DND-41 (cell line): ENCODE measurements at regions not wholly inside any gene's neighbourhood (a gene's known extent, or its start where the extent isn't known, plus 50 kb on each side); places are given as distances from the start of the nearest gene placed in this dataset.
"Not testable (repeated sequence)": the region's sequence is repeated elsewhere in the genome, so short reads cannot be mapped to it uniquely, and the experiment has no call there.

Source experiments
- ATAC-seq: fragments of 200-7000 bp; cut with Tn5 transposase; 3 replicates; pipeline ENCODE4 v1.9.1; 2021; ENCODE audit warnings: low read depth; ENCODE audit not compliant: insufficient read depth
- DNase-seq: peaks from one replicate; pipeline ENCODE4 v3.0.0-alpha.2; 2020
- H2AFZ ChIP-seq: 2 replicates; pipeline ENCODE4 v1.6.0; 2012; ENCODE audit warnings: low read depth, low read length
- H3K27ac ChIP-seq: 2 replicates; pipeline ENCODE4 v1.5.1; 2012; ENCODE audit warnings: low read length, inconsistent platforms
- H3K27me3 ChIP-seq: fragments of 200-600 bp; sonication (generic); 2 replicates; pipeline ENCODE4 v1.6.0; 2012; ENCODE audit warnings: low read length, mild to moderate bottlenecking, inconsistent platforms; ENCODE audit not compliant: insufficient read depth, poor library complexity
- H3K36me3 ChIP-seq: 2 replicates; pipeline ENCODE4 v1.5.1; 2012; ENCODE audit warnings: low read length, inconsistent platforms; ENCODE audit not compliant: insufficient read depth
- H3K4me1 ChIP-seq: 2 replicates; pipeline ENCODE4 v1.5.1; 2012; ENCODE audit warnings: mild to moderate bottlenecking, low read length; ENCODE audit not compliant: insufficient read depth
- H3K4me2 ChIP-seq: 2 replicates; pipeline ENCODE4 v1.6.0; 2012; ENCODE audit warnings: mild to moderate bottlenecking, moderate library complexity, low read length, inconsistent platforms; ENCODE audit not compliant: insufficient read depth
- H3K4me3 ChIP-seq, 2 experiments: fragments of 200-600 bp in 1 of 2; shearing (Covaris generic) in 1 of 2; 2 replicates each; pipeline ENCODE4 v1.5.1; 2012 to 2016; ENCODE audit warnings: inconsistent platforms in 2 of 2, low read length in 2 of 2, mild to moderate bottlenecking in 2 of 2, low read depth in 1 of 2, moderate library complexity in 1 of 2
- H3K79me2 ChIP-seq: 2 replicates; pipeline ENCODE4 v1.6.0; 2012; ENCODE audit warnings: low read length, inconsistent platforms; ENCODE audit not compliant: insufficient read depth
- H3K9ac ChIP-seq: 2 replicates; pipeline ENCODE4 v1.6.0; 2012; ENCODE audit warnings: low read depth, mild to moderate bottlenecking, inconsistent platforms, low read length, moderate library complexity
- H3K9me3 ChIP-seq: 2 replicates; pipeline ENCODE4 v1.5.1; 2012; ENCODE audit warnings: low read length, moderate library complexity, mild to moderate bottlenecking, inconsistent platforms; ENCODE audit not compliant: insufficient read depth, severe bottlenecking
- H4K20me1 ChIP-seq: 2 replicates; pipeline ENCODE4 v1.6.0; 2012; ENCODE audit warnings: low read length; ENCODE audit not compliant: insufficient read depth
- EZH2 ChIP-seq: IDR thresholded peaks from 3 replicates; pipeline ENCODE4 v1.6.1; 2012; ENCODE audit warnings: borderline replicate concordance, low read depth, mild to moderate bottlenecking, moderate library complexity, low read length, inconsistent platforms; ENCODE audit not compliant: severe bottlenecking
- TF ChIP-seq, protein P1 (sequence below): IDR thresholded peaks from 2 replicates; pipeline ENCODE4 v1.5.1; 2012; ENCODE audit warnings: borderline replicate concordance, low read length, moderate library complexity, mild to moderate bottlenecking; ENCODE audit not compliant: poor library complexity, severe bottlenecking; ENCODE audit errors: extremely low read depth

DNA sequence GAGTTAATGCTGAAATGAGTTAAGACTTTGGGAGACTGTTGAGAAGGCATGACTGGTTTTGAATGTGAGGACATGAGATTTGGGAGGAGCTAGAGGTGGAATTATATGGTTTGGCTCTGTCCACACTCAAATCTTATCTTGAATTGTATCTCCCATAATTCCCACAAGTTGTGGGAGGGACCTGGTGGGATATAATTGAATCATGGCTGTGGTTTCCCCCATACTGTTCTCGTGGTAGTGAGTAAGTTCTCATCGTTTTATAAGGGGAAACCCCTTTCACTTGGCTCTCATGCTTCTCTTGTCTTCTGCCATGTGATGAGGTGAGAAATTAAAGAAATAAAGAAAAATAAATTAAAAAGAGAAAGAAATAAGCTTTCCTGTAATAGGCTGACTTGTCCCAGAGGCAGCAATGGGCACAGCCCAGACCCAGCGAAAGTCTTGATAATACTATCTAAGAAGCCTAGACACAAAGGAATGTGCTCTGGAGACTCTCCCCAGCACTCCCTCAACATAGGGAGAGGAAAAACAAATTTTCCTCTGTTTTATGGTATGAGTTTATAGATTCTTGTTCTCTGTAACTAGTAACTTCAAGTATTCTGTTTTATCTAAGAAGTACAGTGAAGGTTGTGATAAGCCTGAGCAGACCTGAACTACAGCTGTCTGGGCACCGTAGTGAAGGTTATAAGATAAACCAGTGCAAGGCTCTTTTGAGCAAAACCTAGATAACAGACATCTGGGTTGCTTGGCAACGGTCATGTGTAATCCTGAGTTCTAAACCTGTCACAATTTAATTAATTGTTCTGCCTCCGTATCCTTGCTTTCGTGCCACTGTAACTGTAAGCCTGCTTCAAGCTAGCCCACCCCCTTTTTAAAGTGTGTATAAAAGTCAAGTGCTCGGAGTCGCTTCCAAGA, 88.9 kb upstream of the ECI2 start:
- Histone ChIP-seq H3K4me2 (no peak overlapping the region), H3K79me2 (no peaks in the 10 kb centered on the region), H4K20me1 (no peaks in the 10 kb centered on the region), H2AFZ (no peak overlapping the region), H3K9ac (no peak overlapping the region), H3K36me3 (no peaks in the 10 kb centered on the region), H3K27me3 (no peaks in the 10 kb centered on the region), H3K4me1 (no peaks in the 10 kb centered on the region), H3K27ac (no peak overlapping the region), H3K4me3 (no peak overlapping the region), H3K9me3 (no peaks in the 10 kb centered on the region)
- DNase-seq, result no peak
- no peak for ATAC-seq
- TF ChIP-seq EZH2, result no peak
- TF ChIP-seq, protein P1, sequence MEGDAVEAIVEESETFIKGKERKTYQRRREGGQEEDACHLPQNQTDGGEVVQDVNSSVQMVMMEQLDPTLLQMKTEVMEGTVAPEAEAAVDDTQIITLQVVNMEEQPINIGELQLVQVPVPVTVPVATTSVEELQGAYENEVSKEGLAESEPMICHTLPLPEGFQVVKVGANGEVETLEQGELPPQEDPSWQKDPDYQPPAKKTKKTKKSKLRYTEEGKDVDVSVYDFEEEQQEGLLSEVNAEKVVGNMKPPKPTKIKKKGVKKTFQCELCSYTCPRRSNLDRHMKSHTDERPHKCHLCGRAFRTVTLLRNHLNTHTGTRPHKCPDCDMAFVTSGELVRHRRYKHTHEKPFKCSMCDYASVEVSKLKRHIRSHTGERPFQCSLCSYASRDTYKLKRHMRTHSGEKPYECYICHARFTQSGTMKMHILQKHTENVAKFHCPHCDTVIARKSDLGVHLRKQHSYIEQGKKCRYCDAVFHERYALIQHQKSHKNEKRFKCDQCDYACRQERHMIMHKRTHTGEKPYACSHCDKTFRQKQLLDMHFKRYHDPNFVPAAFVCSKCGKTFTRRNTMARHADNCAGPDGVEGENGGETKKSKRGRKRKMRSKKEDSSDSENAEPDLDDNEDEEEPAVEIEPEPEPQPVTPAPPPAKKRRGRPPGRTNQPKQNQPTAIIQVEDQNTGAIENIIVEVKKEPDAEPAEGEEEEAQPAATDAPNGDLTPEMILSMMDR, result no peak

DNA sequence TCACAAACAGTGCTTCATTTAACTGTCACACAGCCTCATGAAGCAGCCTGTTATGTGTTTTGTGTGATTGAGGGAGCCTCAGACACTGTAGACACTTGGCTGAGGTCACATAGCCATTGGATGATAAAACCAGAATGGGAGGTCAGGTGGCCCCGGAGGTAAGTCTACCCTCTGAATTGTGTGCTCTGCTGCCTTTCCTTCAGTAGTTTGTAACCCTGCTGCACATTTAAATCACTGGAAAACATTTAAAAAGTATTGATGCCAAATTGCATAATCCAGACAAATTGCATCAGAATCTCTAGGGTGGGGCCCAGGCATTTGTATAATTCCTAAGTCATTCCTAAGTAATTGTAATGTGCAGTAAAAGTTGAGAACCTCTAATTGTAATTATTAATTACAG, 85.2 kb upstream of the ECI2 start:
- H3K9me3 ChIP-seq, result no peaks in the 10 kb centered on the region
- H3K27me3 ChIP-seq, result no peaks in the 10 kb centered on the region
- no peaks in the 10 kb centered on the region for H3K4me1 ChIP-seq
- DNase-seq (no peak), ATAC-seq (no peak)
- H2AFZ ChIP-seq, result no peak overlapping the region
- no peaks in the 10 kb centered on the region for H4K20me1 ChIP-seq
- no peak overlapping the region for H3K4me2 ChIP-seq
- H3K36me3 ChIP-seq, result no peaks in the 10 kb centered on the region
- no peak overlapping the region for H3K9ac ChIP-seq
- H3K27ac ChIP-seq, result no peak overlapping the region
- no peak overlapping the region for H3K4me3 ChIP-seq
- no peaks in the 10 kb centered on the region for H3K79me2 ChIP-seq
- TF ChIP-seq EZH2, result no peak
- TF ChIP-seq, protein P1, result no peak

DNA sequence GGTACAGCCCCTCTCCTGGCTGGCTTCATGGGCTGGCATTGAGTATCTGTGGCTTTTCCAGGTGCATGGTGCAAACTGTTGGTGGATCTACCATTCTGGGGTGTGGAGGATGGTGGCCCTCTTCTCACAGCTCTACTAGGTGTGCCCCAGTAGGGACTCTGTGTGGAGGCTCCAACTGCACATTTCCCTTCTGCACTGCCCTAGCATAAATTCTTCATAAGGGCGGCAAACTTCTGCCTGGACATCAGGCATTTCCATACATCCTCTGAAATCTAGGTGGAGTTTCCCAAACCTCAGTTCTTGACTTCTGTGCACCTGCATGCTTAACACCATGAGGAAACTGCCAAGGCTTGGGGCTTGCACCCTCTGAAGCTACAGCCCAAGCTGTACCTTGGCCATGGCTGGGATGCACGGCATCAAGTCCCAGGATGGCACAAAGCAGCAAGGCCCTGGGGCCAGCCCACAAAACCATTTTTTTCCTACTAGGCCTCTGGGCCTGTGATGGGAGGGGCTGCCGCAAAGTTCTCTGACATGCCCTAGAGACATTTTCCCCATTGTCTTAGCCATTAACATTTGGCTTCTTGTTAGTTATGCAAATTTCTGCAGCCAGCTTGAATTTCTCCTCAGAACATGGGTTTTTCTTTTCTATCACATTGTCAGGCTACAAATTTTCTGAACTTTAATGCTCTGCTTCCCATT, 83.4 kb upstream of the ECI2 start:
- H4K20me1 ChIP-seq, DNase-seq, H3K9me3 ChIP-seq, H3K79me2 ChIP-seq, H3K4me1 ChIP-seq, H3K9ac ChIP-seq, ATAC-seq, H2AFZ ChIP-seq, H3K27ac ChIP-seq, H3K4me3 ChIP-seq, H3K36me3 ChIP-seq, H3K4me2 ChIP-seq, H3K27me3 ChIP-seq: not testable (repeated sequence)

DNA sequence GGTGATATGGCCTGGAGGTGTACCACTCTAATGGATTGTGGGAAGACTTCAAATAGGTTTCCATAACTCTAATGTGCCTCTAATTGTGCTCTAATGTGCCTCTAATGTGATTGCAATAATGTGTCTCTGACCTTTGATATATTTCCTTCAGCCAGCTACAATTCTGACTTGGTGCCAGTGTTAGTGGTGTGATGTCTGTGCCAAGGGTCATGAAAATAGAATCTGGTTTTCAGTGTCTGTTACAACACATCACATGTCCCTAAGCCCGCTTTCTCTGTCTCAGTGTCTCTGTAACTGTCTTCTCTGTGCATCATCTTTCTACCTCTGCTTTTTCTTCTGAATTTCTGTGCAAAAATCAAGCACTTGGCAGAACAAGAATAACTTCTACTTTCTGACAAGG, 77.2 kb upstream of the ECI2 start:
- no peaks in the 10 kb centered on the region for H4K20me1 ChIP-seq

More for the DNA sequence above, 77.2 kb upstream of the ECI2 start:
- H3K27me3 ChIP-seq, result no peaks in the 10 kb centered on the region
- no peak overlapping the region for H3K4me3 ChIP-seq
- no peaks in the 10 kb centered on the region for H3K4me1 ChIP-seq
- DNase-seq (no peak), ATAC-seq (no peak)
- H3K9me3 ChIP-seq, result peaks cover 10% of the 10 kb centered on the region
- H3K9ac ChIP-seq, result no peak overlapping the region
- H3K36me3 ChIP-seq, result no peaks in the 10 kb centered on the region
- H3K27ac ChIP-seq, result no peak overlapping the region
- H3K4me2 ChIP-seq, result no peak overlapping the region
- H2AFZ ChIP-seq, result no peak overlapping the region
- H3K79me2 ChIP-seq, result no peaks in the 10 kb centered on the region
- TF ChIP-seq, protein P1, result no peak
- TF ChIP-seq EZH2, result no peak
